ENCODE measurements at regions not wholly inside any gene's neighbourhood (a gene's known extent, or its start where the extent isn't known, plus 50 kb on each side); places are given as distances from the start of the nearest gene placed in this dataset.

GRCh38 chr13:89003656-89004055, 1332.5 kb downstream of the SLITRK5 start (continued):
- TF ChIP-seq ZNF462 (CRISPR knock-in tag; IDR thresholded peaks at IDR 0.05) (no peak), ZNF114 (CRISPR knock-in tag; IDR thresholded peaks at IDR 0.05) (no peak), REST (IDR thresholded peaks at IDR 0.05; ENCODE audit: unreplicated experiment) (no peak)

- Mint-ChIP-seq H3K9me3 (no peaks in the 10 kb centered on the region; the same call in 2 of the 3 replicates), H3K4me1 (no peaks in the 10 kb centered on the region), H3K27ac (no peak overlapping the region), H3K4me3 (no peak overlapping the region), H3K27me3 (ENCODE audit: insufficient read depth, low read depth, poor library complexity) (no peaks in the 10 kb centered on the region), H3K36me3 (ENCODE audit: low read depth) (no peaks in the 10 kb centered on the region)
- H2AFZ ChIP-seq = no peak overlapping the region
- no peaks in the 10 kb centered on the region for H4K20me1 ChIP-seq (replicated peaks; ENCODE audit: insufficient read depth)
- H3K9me2 ChIP-seq (ENCODE audit: insufficient read depth) = no peaks in the 10 kb centered on the region
- no peak overlapping the region for H3K4me3 ChIP-seq
- DNase-seq (ENCODE audit: low spot score) = no peak
- no peak overlapping the region for H3K27ac ChIP-seq (ENCODE audit: low read depth)
- no peaks in the 10 kb centered on the region for H3K4me1 ChIP-seq (ENCODE audit: insufficient read depth)
- H3K79me2 ChIP-seq (replicated peaks; ENCODE audit: insufficient read depth) = no peaks in the 10 kb centered on the region
- no peak for ATAC-seq
- no peaks in the 10 kb centered on the region for H3K27me3 ChIP-seq (ENCODE audit: insufficient read depth)
- H3K4me2 ChIP-seq = no peak overlapping the region
- H3K36me3 ChIP-seq (ENCODE audit: insufficient read depth) = no peaks in the 10 kb centered on the region
- no peaks in the 10 kb centered on the region for H3F3A ChIP-seq (replicated peaks; ENCODE audit: low read depth)
- no peak for TF ChIP-seq STAT1 (IDR thresholded peaks at IDR 0.05; ENCODE audit: unreplicated experiment)
- TF ChIP-seq ZNF331 (CRISPR knock-in tag; IDR thresholded peaks at IDR 0.05; ENCODE audit: low read depth) = no peak
- TF ChIP-seq ETS1 (IDR thresholded peaks at IDR 0.05) = no peak
- TF ChIP-seq CREB1 (CRISPR knock-in tag; IDR thresholded peaks at IDR 0.05; ENCODE audit: low read depth) = no peak
- no peak for TF ChIP-seq JUNB (IDR thresholded peaks at IDR 0.05; ENCODE audit: unreplicated experiment)
- no peak for TF ChIP-seq REST (IDR thresholded peaks at IDR 0.05; ENCODE audit: unreplicated experiment)
- TF ChIP-seq ZNF114 (CRISPR knock-in tag; IDR thresholded peaks at IDR 0.05) = no peak
- no peak for TF ChIP-seq NANOG (IDR thresholded peaks at IDR 0.05; ENCODE audit: borderline replicate concordance)
- TF ChIP-seq POLR2AphosphoS5 (IDR thresholded peaks at IDR 0.05; ENCODE audit: low read depth) = no peak
Observed at GRCh38 chr13:89011615-89012014, 1340.4 kb downstream of the SLITRK5 start.

Data from GM23338 (cell line).